Nephron (organoid): ENCODE measurements at regions not wholly inside any gene's neighbourhood (a gene's known extent, or its start where the extent isn't known, plus 50 kb on each side); places are given as distances from the start of the nearest gene placed in this dataset.

Experiments used
- H3K27ac Mint-ChIP-seq, 3 experiments: 2 replicates each; pipeline ENCODE4 v1.8.0; 2020; ENCODE audit warnings: mixed read lengths in 3 of 3, mild to moderate bottlenecking in 2 of 3, moderate library complexity in 1 of 3
- H3K27me3 Mint-ChIP-seq: 2 replicates; pipeline ENCODE4 v1.8.0; 2021; ENCODE audit warnings: low read depth, mild to moderate bottlenecking, moderate library complexity, mixed read lengths
- H3K36me3 Mint-ChIP-seq: 2 replicates; pipeline ENCODE4 v1.8.0; 2020; ENCODE audit warnings: low read depth, mixed read lengths
- H3K4me1 Mint-ChIP-seq: 2 replicates; pipeline ENCODE4 v1.8.0; 2020; ENCODE audit warnings: mixed read lengths
- H3K4me3 Mint-ChIP-seq, 3 experiments: 2 replicates each; pipeline ENCODE4 v1.8.0; 2020; ENCODE audit warnings: mild to moderate bottlenecking in 3 of 3, mixed read lengths in 3 of 3, moderate library complexity in 2 of 3
- H3K9me3 Mint-ChIP-seq: 2 replicates; pipeline ENCODE4 v1.8.0; 2020; ENCODE audit warnings: mixed read lengths
- CTCF ChIP-seq, 3 experiments: fragments of 200-600 bp; sonication (generic); IDR thresholded peaks; one replicate each; pipeline ENCODE4 v1.5.0; 2021; ENCODE audit warnings: antibody characterized with exemption in 3 of 3; ENCODE audit not compliant: unreplicated experiment in 3 of 3

GRCh38 chr2:186099826-186100225 is 361.2 kb downstream of the FSIP2 start:
- no peaks in the 10 kb centered on the region for H3K9me3 Mint-ChIP-seq
- no peak for TF ChIP-seq CTCF (IDR thresholded peaks at IDR 0.05; ENCODE audit: unreplicated experiment in 3 of 3)
- peaks cover 4% of the 10 kb centered on the region for H3K4me1 Mint-ChIP-seq
- H3K27ac Mint-ChIP-seq, result no peak overlapping the region
- no peak overlapping the region for H3K4me3 Mint-ChIP-seq
- no peaks in the 10 kb centered on the region for H3K27me3 Mint-ChIP-seq
- no peaks in the 10 kb centered on the region for H3K36me3 Mint-ChIP-seq

- H3K4me3 Mint-ChIP-seq, result no peak overlapping the region
- no peaks in the 10 kb centered on the region for H3K27me3 Mint-ChIP-seq
- H3K4me1 Mint-ChIP-seq, result peaks cover 4% of the 10 kb centered on the region
- no peaks in the 10 kb centered on the region for H3K36me3 Mint-ChIP-seq
- H3K9me3 Mint-ChIP-seq, result no peaks in the 10 kb centered on the region
- no peak overlapping the region for H3K27ac Mint-ChIP-seq
- TF ChIP-seq CTCF (IDR thresholded peaks at IDR 0.05; ENCODE audit: unreplicated experiment in 3 of 3), result no peak
These were observed 362.0 kb downstream of the FSIP2 start for GRCh38 chr2:186100636-186101035.

DNA sequence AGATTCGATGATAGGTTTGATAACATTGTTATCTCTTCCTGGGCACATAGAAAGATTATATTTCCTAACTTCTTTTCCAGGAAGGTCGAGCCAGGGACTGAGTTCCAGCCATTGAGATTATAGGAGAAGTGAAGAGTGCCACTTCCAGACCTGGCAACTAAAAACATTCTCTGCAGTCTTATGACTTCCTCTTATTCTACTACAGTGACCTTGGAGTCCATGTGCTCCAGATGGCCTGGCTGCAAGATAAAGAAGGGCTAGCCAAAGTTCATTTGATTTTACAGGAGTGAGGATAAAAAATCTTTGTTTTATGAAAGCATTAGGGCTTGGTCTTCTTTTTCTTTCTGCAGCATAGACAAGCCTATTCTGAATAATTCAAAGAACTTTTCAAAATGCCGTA is 363.0 kb downstream of the FSIP2 start:
- no peaks in the 10 kb centered on the region for H3K9me3 Mint-ChIP-seq
- TF ChIP-seq CTCF (IDR thresholded peaks at IDR 0.05; ENCODE audit: unreplicated experiment in 3 of 3), result no peak
- H3K4me1 Mint-ChIP-seq, result peaks cover 4% of the 10 kb centered on the region
- no peak overlapping the region for H3K4me3 Mint-ChIP-seq
- no peaks in the 10 kb centered on the region for H3K36me3 Mint-ChIP-seq
- H3K27me3 Mint-ChIP-seq, result no peaks in the 10 kb centered on the region
- no peak overlapping the region for H3K27ac Mint-ChIP-seq

DNA sequence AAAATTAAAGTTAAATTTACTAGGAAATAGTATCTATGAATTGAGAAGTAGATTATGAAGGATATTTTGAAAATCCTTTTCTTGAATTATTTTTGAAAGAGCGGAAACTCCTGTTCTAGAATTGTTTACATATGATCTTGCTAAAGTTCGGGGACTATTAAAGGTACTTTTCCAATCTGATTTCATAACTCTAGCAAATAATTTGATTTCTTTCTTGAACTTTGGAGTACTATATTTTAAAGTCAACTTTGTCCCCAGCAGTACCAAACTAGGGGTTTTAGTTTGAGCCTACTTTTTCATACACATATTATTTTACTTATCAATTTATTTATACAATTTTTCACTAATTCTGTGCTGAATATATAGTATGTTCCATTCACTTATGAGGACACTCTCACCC is 364.7 kb downstream of the FSIP2 start:
- H3K36me3 Mint-ChIP-seq, result no peaks in the 10 kb centered on the region
- H3K27me3 Mint-ChIP-seq, result no peaks in the 10 kb centered on the region
- no peak overlapping the region for H3K4me3 Mint-ChIP-seq
- TF ChIP-seq CTCF (IDR thresholded peaks at IDR 0.05; ENCODE audit: unreplicated experiment in 3 of 3), result no peak
- peaks cover 4% of the 10 kb centered on the region for H3K4me1 Mint-ChIP-seq
- H3K27ac Mint-ChIP-seq, result no peak overlapping the region
- no peaks in the 10 kb centered on the region for H3K9me3 Mint-ChIP-seq

DNA sequence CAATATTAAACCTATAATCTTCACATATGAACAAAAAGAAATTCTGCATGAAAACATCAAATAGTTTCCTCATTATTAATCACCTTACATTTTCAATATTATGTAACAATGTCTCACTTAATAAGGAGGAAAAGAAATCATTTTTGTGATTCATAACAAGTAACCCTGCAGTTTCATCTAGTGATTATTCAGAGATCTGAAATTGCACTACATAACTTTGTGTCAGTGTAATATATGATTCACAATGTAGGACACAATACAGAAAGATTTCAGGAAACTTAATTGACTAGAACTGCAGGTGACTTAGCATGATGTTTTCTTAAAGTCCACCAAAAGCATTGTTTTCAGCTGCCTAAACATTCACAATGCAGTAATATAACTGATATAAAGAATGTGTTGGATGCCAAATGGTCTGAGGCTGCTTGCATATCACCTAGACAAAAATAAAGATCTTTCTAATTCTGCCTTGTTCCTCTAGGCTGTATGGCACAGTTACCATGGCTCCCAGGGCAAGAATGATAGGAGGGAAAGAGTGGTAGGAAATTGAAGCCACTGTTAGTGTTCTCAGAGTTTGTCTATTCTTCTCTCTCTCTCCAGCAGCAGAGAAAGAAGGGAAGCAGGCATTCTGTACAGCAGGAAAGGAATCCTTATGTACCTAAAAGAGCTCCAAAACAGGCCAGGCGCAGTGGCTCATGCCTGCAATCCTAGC is 366.6 kb downstream of the FSIP2 start:
- no peak for TF ChIP-seq CTCF (IDR thresholded peaks at IDR 0.05; ENCODE audit: unreplicated experiment in 3 of 3)
- no peak overlapping the region for H3K4me3 Mint-ChIP-seq
- no peaks in the 10 kb centered on the region for H3K4me1 Mint-ChIP-seq
- no peaks in the 10 kb centered on the region for H3K36me3 Mint-ChIP-seq
- no peaks in the 10 kb centered on the region for H3K9me3 Mint-ChIP-seq
- no peaks in the 10 kb centered on the region for H3K27me3 Mint-ChIP-seq
- no peak overlapping the region for H3K27ac Mint-ChIP-seq

GRCh38 chr2:186108470-186108869 is 369.9 kb downstream of the FSIP2 start:
- Mint-ChIP-seq H3K27me3 (no peaks in the 10 kb centered on the region), H3K9me3 (peaks cover 8% of the 10 kb centered on the region), H3K4me3 (no peak overlapping the region), H3K4me1 (no peaks in the 10 kb centered on the region), H3K36me3 (no peaks in the 10 kb centered on the region), H3K27ac (no peak overlapping the region)
- TF ChIP-seq CTCF (IDR thresholded peaks at IDR 0.05; ENCODE audit: unreplicated experiment in 3 of 3), result no peak
